GM19463 (cell line): ENCODE measurements at regions not wholly inside any gene's neighbourhood (a gene's known extent, or its start where the extent isn't known, plus 50 kb on each side); places are given as distances from the start of the nearest gene placed in this dataset.
"Not testable (repeated sequence)": the region's sequence is repeated elsewhere in the genome, so short reads cannot be mapped to it uniquely, and the experiment has no call there.

Source experiments
- ATAC-seq: cut with Tn5 transposase; IDR thresholded peaks from one replicate; pipeline ENCODE4 v1.9.1; 2021; ENCODE audit warnings: mild to moderate bottlenecking, moderate library complexity; ENCODE audit not compliant: unreplicated experiment

DNA sequence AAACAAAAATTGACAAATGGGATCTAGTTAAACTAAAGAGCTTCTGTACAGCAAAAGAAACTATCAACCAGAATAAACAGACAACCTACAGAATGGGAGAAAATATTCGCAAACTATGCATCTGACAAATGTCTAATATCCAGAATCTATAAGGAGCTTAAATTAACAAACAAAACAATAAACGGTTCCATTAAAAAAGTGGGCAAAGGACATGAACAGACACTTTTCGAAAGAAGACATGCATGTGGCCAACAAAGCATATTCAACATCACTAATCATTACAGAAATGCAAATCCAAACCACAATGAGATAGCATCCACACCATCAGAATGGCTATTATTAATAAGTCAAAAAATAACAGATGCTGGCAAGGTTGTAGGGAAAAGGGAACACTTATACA is 50.5 kb upstream of the MED13L start:
- not testable (repeated sequence) for ATAC-seq

DNA sequence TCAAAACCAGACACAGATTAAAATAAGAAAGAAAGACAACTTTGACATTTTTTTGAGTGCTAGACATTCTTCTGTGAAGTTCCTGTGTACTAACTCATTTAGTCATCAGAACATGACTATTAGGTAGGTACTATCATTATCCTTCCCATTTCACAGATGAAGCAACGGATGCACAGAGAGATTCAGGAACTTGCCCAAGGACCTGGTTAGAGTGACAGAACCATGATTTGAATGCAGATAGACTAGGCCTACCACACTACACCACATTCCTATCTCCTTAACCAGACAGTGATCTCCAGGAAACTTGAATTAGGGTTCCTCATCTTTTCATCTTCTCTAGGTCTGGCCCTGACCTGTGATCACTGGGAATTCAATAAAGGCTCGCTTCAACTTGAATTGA is 54.4 kb upstream of the MED13L start:
- no peak for ATAC-seq

DNA sequence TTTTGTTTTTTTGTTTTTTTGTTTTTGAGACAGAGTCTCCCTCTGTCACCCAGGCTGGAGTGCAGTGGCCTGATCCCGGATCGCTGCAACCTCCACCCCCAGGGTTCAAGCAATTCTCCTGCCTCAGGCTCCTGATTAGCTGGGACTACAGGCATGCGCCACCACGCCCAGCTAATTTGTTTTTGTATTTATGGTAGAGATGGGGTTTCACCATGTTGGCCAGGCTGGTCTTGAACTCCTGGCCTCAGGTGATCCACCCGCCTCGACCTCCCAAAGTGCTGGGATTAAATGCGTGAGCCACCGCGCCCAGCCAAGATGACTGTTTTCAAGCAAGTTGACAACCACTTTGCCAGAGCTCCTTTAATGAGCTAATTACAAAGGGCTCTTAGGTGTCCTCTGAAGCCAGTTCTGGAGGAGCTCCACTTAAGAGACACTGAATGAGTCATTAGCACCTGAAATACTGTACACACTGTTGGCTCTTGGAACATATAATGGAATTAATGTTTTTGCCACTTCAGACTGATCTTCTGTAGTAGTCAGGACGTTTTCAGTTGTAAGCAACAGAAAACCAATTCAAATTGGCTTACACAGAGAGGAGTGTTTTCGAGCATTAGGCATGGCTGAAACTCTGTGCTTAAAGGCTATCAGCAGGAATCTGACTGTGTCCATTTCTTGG is 55.4 kb upstream of the MED13L start:
- ATAC-seq: no peak

DNA sequence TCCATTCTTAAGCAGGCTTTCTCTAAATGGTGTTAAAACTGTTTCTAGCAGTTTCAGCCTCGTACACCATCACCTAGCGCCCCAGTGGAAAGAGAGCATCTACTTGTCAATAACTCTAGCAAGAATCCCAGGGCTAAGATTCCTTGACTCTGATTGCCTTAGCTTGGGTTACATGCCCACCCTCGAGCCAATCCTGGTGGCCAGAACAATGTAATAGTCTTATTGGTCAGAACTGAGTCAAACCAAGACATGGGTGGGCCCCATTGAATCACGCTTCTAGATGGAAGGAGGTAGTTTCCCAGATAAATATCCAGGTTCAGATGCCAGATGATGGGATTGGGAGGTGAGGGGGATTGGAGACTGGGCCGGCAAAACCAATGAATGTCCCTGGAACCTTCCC is 55.9 kb upstream of the MED13L start:
- no peak for ATAC-seq

DNA sequence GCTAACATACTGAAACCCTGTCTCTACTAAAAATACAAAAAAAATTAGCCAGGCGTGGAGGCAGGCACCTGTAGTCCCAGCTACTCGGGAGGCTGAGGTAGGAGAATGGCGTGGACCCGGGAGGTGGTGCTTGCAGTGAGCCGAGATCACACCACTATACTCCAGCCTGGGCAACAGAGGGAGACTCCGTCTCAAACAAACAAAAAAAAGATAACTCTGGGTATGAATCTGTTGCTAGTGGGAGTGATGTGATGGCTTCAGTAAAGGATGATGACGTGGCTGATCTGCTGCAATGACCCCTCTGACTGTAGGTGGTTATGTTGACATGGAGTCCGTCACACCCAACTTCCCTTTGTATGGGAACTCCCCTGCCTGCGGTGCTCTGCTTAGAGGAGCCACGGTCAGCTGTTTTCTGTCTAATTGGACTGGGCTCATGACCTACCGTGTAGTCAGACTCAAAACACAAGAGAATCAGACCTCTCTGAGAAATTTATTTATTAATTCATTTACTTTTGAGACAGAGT is 59.1 kb upstream of the MED13L start:
- peak; percentile 83 for ATAC-seq

DNA sequence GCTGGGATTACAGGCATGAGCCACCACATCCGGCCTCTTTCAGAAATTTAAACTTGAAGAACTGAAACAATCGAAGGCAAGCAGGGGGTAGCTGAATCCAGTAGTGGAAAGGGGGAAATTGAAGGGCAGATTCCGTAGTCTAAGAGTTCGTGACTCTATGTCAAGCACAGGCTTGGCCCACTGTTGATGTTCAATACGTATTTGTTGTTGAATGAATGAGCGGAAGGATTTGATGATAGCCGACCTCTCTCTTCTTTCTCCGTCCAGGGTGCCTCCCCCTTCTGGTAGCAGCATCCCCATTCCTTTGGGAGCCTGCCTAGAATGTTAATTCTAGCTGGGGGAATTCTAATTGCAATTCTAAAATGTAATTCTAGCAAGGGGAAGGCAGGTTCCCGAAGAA is 59.8 kb upstream of the MED13L start:
- no peak for ATAC-seq

DNA sequence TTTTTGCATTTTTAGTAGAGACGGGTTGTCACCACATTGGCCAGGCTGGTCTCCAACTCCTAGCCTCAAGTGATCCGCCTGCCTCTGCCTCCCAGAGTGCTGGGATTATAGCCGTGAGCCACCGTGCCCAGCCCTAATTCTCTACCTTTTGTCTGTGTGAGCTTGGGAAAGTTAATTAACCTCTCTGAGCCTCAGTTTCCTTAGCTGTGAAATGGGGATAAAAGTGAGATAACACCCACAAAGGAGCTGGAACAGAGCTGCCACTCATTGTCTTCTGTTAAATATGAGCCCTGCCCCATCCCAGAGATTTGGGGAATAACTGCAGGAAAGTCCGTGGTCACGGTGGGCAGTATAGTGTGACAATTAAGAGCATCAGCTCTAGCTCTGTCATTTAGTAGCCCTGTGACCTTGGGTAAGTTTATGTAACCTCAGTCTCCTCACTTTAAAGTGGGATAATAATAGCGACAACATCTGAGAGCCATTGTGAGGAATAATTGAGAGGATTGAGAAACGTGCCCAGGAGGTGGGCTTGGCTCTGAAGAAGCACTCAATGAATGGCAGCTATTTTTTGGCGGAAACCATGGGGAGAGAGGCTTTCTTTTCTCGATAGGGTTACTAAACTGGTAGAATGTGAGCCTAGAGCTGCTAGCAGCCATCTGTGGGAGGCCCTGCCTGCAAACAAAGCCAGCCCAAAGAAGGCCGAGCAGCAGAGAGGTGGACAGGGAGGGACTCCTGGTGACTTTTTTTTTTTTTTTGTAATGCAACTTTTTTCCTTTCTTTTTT is 60.8 kb upstream of the MED13L start:
- no peak for ATAC-seq

DNA sequence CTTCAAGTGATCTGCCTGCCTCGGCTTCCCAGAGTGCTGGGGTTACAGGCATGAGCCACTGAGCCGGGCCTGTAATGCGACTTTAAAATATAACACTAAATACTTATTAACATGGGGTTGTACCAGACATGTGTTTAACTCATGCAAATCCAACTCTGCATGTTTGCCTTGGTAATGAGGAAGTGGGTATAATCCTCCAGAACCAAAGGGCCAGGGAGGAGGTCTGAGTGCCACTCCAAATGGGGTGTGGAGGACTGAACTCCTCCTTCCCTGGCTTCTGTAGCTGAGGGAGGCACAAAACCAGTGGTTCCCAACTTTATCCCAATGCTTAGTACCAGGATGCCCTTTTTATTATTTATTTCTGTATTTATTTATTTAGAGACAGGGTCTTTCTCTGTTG is 61.6 kb upstream of the MED13L start:
- ATAC-seq: no peak

DNA sequence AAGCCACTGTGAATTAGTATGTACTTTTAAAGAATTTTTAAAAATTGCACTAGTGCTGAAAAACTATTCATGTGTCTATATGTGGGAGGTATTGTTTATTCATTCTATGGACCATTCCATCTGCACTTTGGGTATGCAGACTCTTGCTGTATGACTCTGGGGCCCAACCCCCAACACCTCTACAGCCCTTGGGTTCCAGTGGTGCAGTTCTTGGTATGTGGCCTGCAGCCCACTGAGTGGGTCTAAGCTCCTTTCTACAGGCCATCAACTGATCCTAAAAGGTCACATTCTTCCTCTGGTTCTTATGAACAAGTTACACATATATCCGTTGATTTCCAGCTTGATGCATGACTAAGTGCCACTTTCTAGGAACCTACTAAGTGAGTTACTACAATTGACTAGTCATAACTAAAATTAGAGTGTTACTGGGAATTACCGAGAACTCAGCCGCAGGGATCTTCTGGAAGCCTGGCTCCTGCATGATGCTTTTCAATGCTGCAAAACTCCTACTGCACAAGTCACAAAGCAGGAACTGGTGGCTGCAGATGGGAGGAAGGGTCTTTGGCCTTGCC is 62.4 kb upstream of the MED13L start:
- ATAC-seq: no peak

DNA sequence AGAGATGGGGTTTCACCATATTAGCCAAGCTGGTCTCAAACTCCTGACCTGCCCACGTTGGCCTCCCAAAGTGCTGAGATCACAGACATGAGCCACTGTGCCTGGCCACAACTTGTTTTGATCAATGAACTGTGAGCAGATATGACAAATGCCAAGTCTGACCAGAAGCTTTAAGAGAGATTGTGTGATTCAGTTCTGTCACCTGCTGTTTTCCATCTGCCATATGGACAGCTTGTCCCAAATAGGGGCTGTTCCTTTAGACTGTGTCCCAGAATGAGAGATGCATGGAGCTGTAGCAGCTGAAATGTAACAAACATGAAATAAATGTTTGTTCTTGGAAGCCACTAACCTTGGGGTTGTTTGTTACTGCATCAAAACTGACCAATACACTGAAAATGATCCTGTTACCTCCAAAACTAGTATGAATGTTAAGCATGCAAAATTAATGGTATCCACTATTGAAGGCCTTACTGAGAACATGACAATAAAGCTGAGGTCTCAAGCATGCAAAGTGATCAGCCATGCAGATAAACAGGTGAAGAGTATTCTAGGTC is 65.9 kb upstream of the MED13L start:
- ATAC-seq: no peak

DNA sequence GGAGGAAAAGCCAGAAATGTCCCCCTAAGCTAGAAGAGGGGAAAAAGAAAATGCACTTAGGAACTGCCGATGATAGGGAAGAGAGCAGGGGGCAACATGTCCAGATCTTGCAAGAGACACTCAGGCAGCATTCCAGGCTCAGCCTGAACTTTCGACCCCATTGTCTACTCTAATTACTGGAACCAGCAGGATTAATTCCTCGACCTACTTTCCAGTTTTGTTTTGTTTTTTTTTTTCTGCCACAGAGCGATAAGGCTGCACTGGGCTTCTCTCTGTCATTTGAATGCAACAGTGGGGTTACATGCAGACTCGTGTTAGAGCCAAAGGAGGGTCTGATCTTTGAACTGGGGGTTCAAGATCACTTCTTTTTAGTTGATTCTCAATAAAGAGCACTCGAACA is 68.7 kb upstream of the MED13L start:
- no peak for ATAC-seq

DNA sequence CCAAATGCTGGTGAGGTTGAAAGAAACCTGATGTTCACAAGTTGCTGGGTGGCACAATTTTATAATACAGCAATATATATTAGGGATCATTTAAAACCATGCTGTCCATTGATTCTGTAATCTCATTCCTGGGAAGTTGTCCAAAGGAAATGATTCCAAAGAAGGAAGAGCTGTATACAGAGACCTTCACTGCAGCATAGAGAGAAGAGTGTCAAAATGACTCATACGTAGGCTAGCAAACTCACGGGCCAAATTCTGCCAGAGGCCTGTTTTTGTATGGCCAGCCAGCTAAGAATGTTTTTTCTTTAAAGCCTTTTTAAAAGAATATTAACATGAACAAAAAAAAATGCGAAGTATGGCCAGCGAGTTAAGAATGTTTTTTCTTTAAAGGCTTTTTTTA is 69.2 kb upstream of the MED13L start:
- no peak for ATAC-seq

DNA sequence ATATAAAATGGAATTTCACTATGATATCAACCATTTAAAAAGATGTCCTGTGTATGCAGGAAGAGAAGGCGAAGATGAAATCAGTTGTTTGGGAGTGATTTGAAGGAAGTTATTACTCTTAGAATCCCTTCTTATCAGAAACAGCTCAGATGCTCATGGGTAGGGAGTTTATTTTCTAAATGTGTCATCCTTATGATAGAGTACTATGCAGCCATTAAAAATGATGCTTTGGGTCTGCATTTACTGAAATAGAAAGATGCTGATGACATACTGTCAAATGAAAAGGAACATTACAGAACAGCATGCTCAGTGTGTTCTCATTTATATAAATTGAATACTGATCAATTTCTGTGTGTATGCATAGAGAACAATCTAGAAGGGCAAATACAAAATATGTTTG is 69.8 kb upstream of the MED13L start:
- no peak for ATAC-seq

DNA sequence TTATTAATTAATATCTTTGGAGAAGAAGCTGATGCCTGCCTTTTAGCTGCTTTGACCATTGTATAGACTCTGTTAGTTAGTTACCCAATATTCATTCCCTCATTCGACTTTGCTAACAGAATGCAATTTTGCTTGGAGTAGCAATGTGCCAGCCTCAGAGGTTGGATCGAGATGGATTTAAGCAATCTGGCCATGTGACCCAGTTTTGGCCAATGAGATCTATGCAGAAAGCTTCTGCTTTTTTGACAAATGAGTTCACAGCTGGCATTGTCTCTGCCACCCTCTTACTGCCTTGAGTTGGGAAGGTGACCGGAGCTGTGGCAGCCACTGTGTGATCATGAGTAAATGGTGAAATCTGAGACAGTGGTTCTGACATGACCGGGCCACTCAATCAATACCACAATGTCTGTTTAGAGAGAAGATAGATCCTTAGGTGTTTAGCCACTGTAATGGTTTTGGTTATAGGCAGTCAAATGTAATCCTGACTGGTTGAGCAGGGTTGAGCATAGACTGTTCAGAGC is 74.9 kb upstream of the MED13L start:
- no peak for ATAC-seq

DNA sequence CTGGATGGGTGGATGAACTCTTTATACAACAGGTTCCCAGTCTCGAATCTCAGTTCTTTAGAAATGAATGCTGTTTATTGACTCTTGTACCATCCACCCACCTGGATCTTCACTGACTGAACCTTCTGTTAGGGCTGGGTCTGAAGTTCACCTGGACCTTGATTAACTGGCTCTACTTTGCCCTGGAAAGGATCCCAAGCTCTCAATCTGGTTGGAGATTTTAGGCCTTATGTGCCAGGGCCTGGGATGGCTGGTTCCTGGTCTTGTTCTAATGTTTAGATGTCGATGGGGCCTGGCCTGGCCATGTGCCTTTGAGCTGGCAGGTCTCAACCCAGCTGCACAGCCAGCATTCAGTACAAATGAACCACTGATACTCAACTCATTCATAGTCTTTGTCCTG is 76.5 kb upstream of the MED13L start:
- no peak for ATAC-seq

DNA sequence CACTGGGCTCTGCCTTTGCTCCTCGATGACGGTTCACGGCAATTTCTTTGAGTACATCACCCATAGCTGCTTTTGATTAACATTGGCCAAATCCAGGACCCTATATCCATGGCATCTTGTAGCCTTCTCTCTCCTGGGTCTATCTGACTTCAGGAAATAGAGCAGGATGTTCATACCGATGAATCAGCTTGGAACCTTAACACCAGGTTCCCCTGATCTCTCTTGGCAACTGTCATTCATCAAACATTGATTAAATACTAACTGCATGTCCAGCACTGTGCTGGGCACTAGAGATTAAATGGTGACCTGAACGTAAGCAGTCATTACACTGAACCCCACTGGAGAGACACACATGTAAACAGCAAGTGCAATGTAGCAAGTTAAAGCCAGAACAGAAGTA is 77.0 kb upstream of the MED13L start:
- ATAC-seq: no peak

DNA sequence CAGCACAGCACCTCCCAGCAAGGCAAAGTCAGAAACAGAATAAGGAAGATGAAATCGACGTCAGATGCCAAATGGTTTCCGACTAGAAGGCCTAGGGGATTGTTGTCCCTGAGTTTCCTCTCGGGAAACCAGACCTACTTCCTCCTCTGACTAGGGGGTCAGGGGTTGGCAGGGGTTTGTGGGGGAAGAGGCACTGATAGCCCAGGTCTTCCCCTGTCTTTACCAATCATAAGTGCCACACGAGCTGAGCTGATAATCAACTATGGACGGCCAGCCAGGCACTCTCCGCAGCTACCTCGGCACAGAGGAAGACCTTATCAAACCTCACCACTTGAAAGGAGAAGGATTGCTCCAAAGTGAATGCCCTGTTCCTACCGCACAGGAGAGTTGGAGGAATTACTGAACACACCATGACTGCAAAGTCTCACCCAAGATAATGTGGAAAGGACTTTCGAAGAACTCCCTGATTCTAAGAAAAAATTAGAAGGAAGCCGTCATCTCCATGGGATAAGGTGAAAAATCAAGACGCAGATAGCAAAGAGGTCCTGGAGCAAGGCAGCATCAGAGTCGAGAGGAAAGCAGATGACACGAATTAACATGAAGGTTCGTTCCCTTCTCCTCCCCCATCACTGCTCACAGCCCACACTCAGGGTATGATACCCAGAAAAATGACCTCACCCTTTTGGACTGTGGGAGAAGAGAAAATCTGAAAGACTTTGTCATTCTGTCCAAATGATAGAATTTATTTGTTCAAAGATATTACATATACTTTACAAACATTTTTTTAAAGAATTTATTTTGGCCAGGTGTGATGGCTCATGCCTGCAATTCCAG is 77.7 kb upstream of the MED13L start:
- no peak for ATAC-seq

DNA sequence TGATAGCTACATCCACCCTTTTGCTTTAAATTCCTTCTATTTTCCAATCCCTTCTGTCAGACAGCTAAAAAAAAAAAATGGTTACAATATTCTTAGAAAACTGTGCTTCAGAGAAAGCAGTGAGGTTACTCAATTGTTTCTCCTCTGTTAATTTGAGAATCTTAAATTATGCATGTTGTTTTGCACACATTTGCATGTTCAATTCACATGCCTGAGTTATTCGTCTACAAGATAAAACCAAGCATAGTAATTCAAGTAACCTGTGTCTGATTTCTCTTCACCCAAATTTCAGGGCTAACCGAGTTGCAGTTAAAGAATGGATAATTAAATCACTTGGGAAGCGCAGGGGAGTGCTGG is 81.0 kb upstream of the MED13L start:
- ATAC-seq: no peak

DNA sequence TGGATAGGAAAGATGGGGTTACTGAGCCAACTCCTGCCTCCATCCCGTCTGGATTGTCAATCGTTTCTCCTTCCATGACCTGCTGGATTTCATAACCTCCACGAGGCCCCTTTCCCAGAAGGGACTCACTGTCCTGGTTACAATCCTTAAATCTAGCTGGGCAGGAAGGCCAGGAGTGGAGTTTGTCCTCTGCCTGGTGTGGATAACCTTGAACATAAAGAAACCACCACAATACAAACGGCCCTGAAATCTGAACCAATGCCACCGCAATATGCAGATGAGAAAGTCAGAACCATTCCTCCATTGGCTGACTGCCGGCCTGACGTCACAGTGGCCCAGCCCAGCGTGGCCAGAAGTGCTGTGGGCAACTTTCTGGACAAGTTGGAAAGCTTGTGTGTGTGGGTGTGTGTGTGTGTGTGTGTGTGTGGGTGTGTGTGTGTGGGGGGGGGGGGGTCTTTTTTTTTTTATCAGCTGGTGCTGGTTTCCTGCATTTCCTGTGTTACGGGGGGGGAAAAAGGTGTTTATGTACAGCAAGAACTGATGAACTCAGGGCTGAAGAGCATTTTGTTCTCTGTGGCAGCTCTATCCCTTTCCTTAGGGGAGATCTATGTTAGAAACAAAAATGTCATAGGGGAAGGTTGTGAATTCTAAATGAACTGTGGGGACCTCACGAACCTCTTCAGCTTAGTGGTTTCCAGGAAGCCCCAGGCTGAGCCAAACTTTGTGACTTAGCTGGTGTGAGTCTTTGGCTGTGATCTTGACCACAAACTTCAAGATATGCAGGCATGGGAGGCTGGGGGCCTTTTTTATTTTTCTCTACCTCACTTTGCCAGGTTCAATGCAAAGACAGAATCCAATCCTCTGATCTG is 81.6 kb upstream of the MED13L start:
- ATAC-seq: peak; percentile 88
